NCI-H510A treated with DMSO at 0.1 percent for 48 hours (cell line): ENCODE measurements at regions not wholly inside any gene's neighbourhood (a gene's known extent, or its start where the extent isn't known, plus 50 kb on each side); places are given as distances from the start of the nearest gene placed in this dataset.
"Not testable (repeated sequence)": the region's sequence is repeated elsewhere in the genome, so short reads cannot be mapped to it uniquely, and the experiment has no call there.

ENCODE experiments used
- DNase-seq: peaks from one replicate; lab custom pipeline; 2025; lab: John Stamatoyannopoulos, UW

GRCh38 chr4:12172198-12172973 lies 743.7 kb upstream of the HS3ST1 start:
- DNase-seq = no peak

GRCh38 chr4:12170308-12170707 lies 741.6 kb upstream of the HS3ST1 start:
- DNase-seq = no peak

- no peak for DNase-seq
These were observed 736.9 kb upstream of the HS3ST1 start for GRCh38 chr4:12165616-12166015.

- DNase-seq = no peak
These were observed 717.6 kb upstream of the HS3ST1 start for GRCh38 chr4:12146339-12146738.

GRCh38 chr4:12145768-12146167 lies 717.1 kb upstream of the HS3ST1 start:
- DNase-seq = no peak

GRCh38 chr4:12145106-12145505 lies 716.4 kb upstream of the HS3ST1 start:
- no peak for DNase-seq

GRCh38 chr4:12144051-12144450 lies 715.4 kb upstream of the HS3ST1 start:
- no peak for DNase-seq

- no peak for DNase-seq
These were observed 712.2 kb upstream of the HS3ST1 start for GRCh38 chr4:12140864-12141263.

GRCh38 chr4:12139296-12139695 lies 710.6 kb upstream of the HS3ST1 start:
- no peak for DNase-seq

GRCh38 chr4:12138488-12138887 lies 709.8 kb upstream of the HS3ST1 start:
- no peak for DNase-seq

GRCh38 chr4:12137575-12137974 lies 708.9 kb upstream of the HS3ST1 start:
- peak; percentile 13 for DNase-seq

GRCh38 chr4:12126474-12126873 lies 697.8 kb upstream of the HS3ST1 start:
- DNase-seq = no peak

GRCh38 chr4:12124138-12124537 lies 695.4 kb upstream of the HS3ST1 start:
- DNase-seq = no peak

GRCh38 chr4:12123707-12124106 lies 695.0 kb upstream of the HS3ST1 start:
- DNase-seq = no peak

- no peak for DNase-seq
These were observed 693.6 kb upstream of the HS3ST1 start for GRCh38 chr4:12122316-12122715.

- DNase-seq = peak; percentile 55
These were observed 692.3 kb upstream of the HS3ST1 start for GRCh38 chr4:12120968-12121367.

- DNase-seq = no peak
These were observed 690.0 kb upstream of the HS3ST1 start for GRCh38 chr4:12118651-12119213.

- DNase-seq = no peak
These were observed 687.4 kb upstream of the HS3ST1 start for GRCh38 chr4:12116009-12116552.

- no peak for DNase-seq
These were observed 681.9 kb upstream of the HS3ST1 start for GRCh38 chr4:12110627-12111026.

GRCh38 chr4:12109056-12109455 lies 680.4 kb upstream of the HS3ST1 start:
- DNase-seq = not testable (repeated sequence)

GRCh38 chr4:12105519-12105918 lies 676.8 kb upstream of the HS3ST1 start:
- no peak for DNase-seq

GRCh38 chr4:12089920-12090319 lies 661.2 kb upstream of the HS3ST1 start:
- DNase-seq = not testable (repeated sequence)

- no peak for DNase-seq
These were observed 656.0 kb upstream of the HS3ST1 start for GRCh38 chr4:12084690-12085089.

- DNase-seq = peak; percentile 28
These were observed 642.6 kb upstream of the HS3ST1 start for GRCh38 chr4:12071316-12071715.
